ENCODE measurements at regions not wholly inside any gene's neighbourhood (a gene's known extent, or its start where the extent isn't known, plus 50 kb on each side); places are given as distances from the start of the nearest gene placed in this dataset.
"Not testable (repeated sequence)": the region's sequence is repeated elsewhere in the genome, so short reads cannot be mapped to it uniquely, and the experiment has no call there.

DNA sequence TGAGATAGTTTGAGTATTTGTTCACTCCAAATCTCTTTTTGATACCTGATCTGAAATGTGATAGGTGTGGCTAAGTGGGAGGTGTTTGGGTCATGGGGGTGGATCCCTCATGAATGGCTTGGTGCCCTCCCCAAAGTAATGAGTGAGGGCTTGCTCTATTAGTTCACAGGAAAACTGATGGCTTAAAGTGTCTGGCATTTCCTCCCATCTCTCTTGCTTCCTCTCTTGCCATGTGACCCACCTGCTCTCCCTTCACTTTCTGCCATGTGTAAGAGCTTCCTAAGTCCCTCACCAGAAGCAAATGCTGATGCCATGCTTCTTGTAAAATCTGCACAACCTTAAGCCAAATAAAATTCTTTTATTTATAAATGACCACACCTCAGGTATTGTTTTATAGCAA is 61.1 kb downstream of the MAD2L1 start:
- Histone ChIP-seq H3K9ac (ENCODE audit: low read length in 5 of 5) (no peak overlapping the region), H3K27me3 (ENCODE audit: control insufficient read depth in 5 of 5, insufficient read depth in 4 of 5, low read length in 5 of 5) (no peaks in the 10 kb centered on the region), H3K9me3 (ENCODE audit: control insufficient read depth in 5 of 5, low read length in 5 of 5) (no peaks in the 10 kb centered on the region), H3K27ac (ENCODE audit: low read depth, low read length) (no peak overlapping the region), H3K4me1 (ENCODE audit: control insufficient read depth in 5 of 5, insufficient read depth in 5 of 5, low read length in 5 of 5) (no peaks in the 10 kb centered on the region), H3K4me3 (ENCODE audit: low read depth in 1 of 5, low read length in 5 of 5) (no peak overlapping the region), H3K36me3 (ENCODE audit: control insufficient read depth in 5 of 5, insufficient read depth in 5 of 5, low read length in 5 of 5) (no peaks in the 10 kb centered on the region)

DNA sequence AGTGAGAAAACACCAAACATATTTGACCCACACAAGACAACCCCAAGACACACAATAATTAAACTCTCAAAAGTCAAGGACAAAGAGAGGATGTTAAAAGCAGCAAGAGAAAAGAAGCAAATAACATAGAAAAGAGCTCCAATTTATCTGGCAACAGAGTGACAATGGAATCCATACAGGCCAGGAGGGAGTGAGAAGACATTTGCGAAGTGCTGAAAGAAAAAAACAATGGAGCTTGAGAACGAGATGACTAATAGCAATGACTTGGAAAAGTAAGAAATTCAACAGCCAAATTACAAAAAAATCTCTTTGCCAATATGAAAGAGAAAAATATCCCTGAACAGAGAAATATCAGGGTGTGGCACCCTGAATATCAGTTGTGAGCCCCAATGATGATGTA is 61.6 kb downstream of the MAD2L1 start:
- Histone ChIP-seq H3K27ac (ENCODE audit: low read depth, low read length) (no peak overlapping the region), H3K9ac (ENCODE audit: low read length in 5 of 5) (no peak overlapping the region), H3K27me3 (ENCODE audit: control insufficient read depth in 5 of 5, insufficient read depth in 4 of 5, low read length in 5 of 5) (no peaks in the 10 kb centered on the region), H3K4me3 (ENCODE audit: low read depth in 1 of 5, low read length in 5 of 5) (no peak overlapping the region), H3K4me1 (ENCODE audit: control insufficient read depth in 5 of 5, insufficient read depth in 5 of 5, low read length in 5 of 5) (no peaks in the 10 kb centered on the region), H3K36me3 (ENCODE audit: control insufficient read depth in 5 of 5, insufficient read depth in 5 of 5, low read length in 5 of 5) (no peaks in the 10 kb centered on the region), H3K9me3 (ENCODE audit: control insufficient read depth in 5 of 5, low read length in 5 of 5) (no peaks in the 10 kb centered on the region)

DNA sequence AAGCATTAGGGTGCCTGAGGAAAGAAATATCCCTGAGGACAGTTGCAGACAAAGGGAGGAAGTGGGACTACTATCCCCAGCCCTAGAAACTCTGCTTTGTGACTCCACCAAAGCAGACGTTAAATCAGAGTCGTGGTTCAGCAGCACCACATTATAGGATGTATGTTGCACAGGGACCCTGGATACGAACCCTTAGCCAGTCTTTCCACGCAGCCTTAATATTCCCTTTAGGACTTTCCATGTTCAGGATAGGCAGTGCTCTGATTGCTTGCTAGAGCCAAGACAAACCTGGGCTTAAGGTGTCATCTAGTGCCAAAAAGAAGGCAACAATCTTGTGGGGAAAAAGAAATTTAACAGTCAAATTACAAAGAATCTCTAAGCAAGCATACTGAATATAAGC is 62.6 kb downstream of the MAD2L1 start:
- Histone ChIP-seq H3K9ac (ENCODE audit: low read length in 5 of 5) (no peak overlapping the region), H3K4me1 (ENCODE audit: control insufficient read depth in 5 of 5, insufficient read depth in 5 of 5, low read length in 5 of 5) (no peaks in the 10 kb centered on the region), H3K27ac (ENCODE audit: low read depth, low read length) (no peak overlapping the region), H3K9me3 (ENCODE audit: control insufficient read depth in 5 of 5, low read length in 5 of 5) (no peaks in the 10 kb centered on the region), H3K27me3 (ENCODE audit: control insufficient read depth in 5 of 5, insufficient read depth in 4 of 5, low read length in 5 of 5) (no peaks in the 10 kb centered on the region), H3K4me3 (ENCODE audit: low read depth in 1 of 5, low read length in 5 of 5) (no peak overlapping the region), H3K36me3 (ENCODE audit: control insufficient read depth in 5 of 5, insufficient read depth in 5 of 5, low read length in 5 of 5) (no peaks in the 10 kb centered on the region)

DNA sequence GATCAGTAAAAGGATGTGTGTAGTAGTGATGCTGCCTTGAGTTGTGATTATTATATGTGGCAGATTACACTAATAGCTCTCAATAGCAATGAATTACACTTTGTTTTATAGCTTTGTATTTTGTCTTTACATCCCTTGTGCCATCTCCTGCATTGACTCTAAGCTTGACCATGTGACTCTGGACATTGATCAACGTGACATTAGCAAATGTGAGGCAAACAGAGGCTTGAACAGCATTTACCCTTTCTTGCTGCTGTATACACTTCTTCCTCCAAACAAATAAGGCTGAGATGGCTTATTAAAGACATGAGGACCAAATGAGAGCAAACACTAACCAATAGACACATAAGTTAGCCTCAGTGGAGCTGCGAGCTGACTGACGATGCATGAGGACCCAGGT is 63.5 kb downstream of the MAD2L1 start:
- Histone ChIP-seq H3K27ac (ENCODE audit: low read depth, low read length) (no peak overlapping the region), H3K4me1 (ENCODE audit: control insufficient read depth in 5 of 5, insufficient read depth in 5 of 5, low read length in 5 of 5) (no peaks in the 10 kb centered on the region), H3K4me3 (ENCODE audit: low read depth in 1 of 5, low read length in 5 of 5) (no peak overlapping the region), H3K27me3 (ENCODE audit: control insufficient read depth in 5 of 5, insufficient read depth in 4 of 5, low read length in 5 of 5) (no peaks in the 10 kb centered on the region), H3K36me3 (ENCODE audit: control insufficient read depth in 5 of 5, insufficient read depth in 5 of 5, low read length in 5 of 5) (no peaks in the 10 kb centered on the region), H3K9ac (ENCODE audit: low read length in 5 of 5) (no peak overlapping the region), H3K9me3 (ENCODE audit: control insufficient read depth in 5 of 5, low read length in 5 of 5) (no peaks in the 10 kb centered on the region)

DNA sequence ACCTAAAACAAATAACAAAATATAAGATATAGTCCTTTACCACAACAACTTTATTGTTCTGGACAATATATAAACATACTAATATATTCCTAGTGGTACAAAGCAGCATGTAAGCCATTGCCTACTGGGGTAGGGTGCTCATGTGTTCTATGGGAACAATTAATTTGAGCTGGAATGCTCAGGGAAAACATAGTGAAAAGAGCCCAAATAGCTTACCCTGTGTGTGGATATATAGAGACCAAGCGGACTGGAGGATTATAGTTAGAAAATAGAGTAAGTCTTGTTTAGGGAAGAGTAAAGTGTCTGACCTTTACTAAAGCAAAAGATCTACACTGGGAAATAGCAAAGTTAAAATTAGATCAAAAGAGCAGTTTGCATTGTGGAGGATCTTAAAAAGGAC is 64.8 kb downstream of the MAD2L1 start:
- H3K4me3 ChIP-seq (ENCODE audit: low read depth in 1 of 5, low read length in 5 of 5), result no peak overlapping the region
- no peaks in the 10 kb centered on the region for H3K36me3 ChIP-seq (ENCODE audit: control insufficient read depth in 5 of 5, insufficient read depth in 5 of 5, low read length in 5 of 5)
- no peak overlapping the region for H3K9ac ChIP-seq (ENCODE audit: low read length in 5 of 5)
- H3K9me3 ChIP-seq (ENCODE audit: control insufficient read depth in 5 of 5, low read length in 5 of 5), result no peaks in the 10 kb centered on the region
- no peaks in the 10 kb centered on the region for H3K27me3 ChIP-seq (ENCODE audit: control insufficient read depth in 5 of 5, insufficient read depth in 4 of 5, low read length in 5 of 5)
- no peaks in the 10 kb centered on the region for H3K4me1 ChIP-seq (ENCODE audit: control insufficient read depth in 5 of 5, insufficient read depth in 5 of 5, low read length in 5 of 5)
- no peak overlapping the region for H3K27ac ChIP-seq (ENCODE audit: low read depth, low read length)

DNA sequence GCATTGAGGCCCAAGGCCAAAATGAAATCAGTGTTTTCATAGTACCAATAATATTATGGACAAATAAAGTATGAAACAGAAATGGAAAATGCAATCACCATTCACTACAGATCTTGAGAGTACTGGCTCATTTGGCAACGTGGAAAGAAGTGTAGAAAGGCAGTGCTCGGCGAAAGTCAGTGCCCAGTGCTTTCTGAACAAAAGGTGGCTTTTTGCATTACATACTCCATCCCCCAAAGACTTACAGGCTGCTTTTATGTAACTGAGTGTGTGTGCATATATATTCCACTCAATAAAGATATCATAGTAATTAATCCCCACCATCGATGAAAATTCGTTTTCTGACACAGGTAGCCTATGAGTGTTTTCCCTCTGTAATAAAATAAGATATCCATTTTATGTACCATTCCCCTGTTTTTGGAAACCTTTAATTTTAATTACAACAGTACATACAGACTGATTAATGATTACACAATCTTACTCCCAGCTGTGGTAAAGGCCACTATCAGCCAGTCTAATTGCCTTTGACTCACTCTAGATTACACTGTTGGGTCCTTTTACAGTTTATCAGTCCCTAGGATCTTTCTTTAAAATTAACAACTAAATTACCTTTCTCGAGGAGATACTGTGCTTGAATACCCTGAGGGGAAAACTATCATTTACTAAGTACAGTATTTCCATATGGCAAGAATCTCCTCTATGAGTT is 65.9 kb downstream of the MAD2L1 start:
- Histone ChIP-seq H3K27ac (ENCODE audit: low read depth, low read length) (no peak overlapping the region), H3K36me3 (ENCODE audit: control insufficient read depth in 5 of 5, insufficient read depth in 5 of 5, low read length in 5 of 5) (no peaks in the 10 kb centered on the region), H3K4me3 (ENCODE audit: low read depth in 1 of 5, low read length in 5 of 5) (no peak overlapping the region), H3K4me1 (ENCODE audit: control insufficient read depth in 5 of 5, insufficient read depth in 5 of 5, low read length in 5 of 5) (no peaks in the 10 kb centered on the region), H3K9me3 (ENCODE audit: control insufficient read depth in 5 of 5, low read length in 5 of 5) (no peaks in the 10 kb centered on the region), H3K27me3 (ENCODE audit: control insufficient read depth in 5 of 5, insufficient read depth in 4 of 5, low read length in 5 of 5) (no peaks in the 10 kb centered on the region), H3K9ac (ENCODE audit: low read length in 5 of 5) (no peak overlapping the region)

DNA sequence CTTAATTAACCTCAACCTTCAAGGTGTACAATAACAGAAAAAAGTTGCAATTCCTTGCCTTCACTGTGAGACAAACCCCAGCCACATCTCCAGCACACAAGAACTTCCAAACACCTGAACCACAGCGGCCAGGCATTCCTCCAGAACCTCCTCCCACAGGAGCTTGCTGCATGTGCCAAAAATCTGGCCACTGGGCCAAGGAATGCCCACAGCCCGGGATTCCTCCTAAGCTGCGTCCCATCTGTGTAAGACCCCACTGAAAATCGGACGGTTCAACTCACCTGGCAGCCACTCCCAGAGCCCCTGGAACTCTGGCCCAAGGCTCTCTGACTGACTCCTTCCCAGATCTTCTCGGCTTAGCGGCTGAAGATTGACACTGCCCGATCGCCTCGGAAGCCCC is 70.6 kb downstream of the MAD2L1 start:
- not testable (repeated sequence) for H3K36me3 ChIP-seq (ENCODE audit: control insufficient read depth in 5 of 5, insufficient read depth in 5 of 5, low read length in 5 of 5); H3K9ac ChIP-seq (ENCODE audit: low read length in 5 of 5); H3K4me3 ChIP-seq (ENCODE audit: low read depth in 1 of 5, low read length in 5 of 5); H3K27me3 ChIP-seq (ENCODE audit: control insufficient read depth in 5 of 5, insufficient read depth in 4 of 5, low read length in 5 of 5); H3K9me3 ChIP-seq (ENCODE audit: control insufficient read depth in 5 of 5, low read length in 5 of 5); H3K27ac ChIP-seq (ENCODE audit: low read depth, low read length); H3K4me1 ChIP-seq (ENCODE audit: control insufficient read depth in 5 of 5, insufficient read depth in 5 of 5, low read length in 5 of 5)

DNA sequence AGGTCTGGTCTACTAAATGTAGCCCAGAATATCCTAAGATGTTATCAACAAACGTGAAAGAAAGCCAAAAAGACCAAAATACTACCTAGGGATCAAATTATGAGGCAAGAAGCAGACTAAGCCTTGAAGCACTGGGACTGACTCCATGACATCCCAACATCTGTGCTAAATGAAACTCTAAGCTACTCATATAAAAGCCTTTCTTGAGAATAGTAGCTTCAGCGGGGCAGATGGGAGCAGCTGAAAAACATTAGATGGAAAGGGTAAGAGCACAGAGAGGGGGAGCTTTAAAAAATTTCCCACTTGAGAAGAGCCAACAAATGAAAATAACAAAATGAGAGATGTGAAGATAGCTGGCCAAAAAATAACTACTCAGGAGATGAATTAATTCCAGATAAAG is 81.7 kb downstream of the MAD2L1 start:
- Histone ChIP-seq H3K9ac (ENCODE audit: low read length in 5 of 5) (no peak overlapping the region), H3K27ac (ENCODE audit: low read depth, low read length) (no peak overlapping the region)

DNA sequence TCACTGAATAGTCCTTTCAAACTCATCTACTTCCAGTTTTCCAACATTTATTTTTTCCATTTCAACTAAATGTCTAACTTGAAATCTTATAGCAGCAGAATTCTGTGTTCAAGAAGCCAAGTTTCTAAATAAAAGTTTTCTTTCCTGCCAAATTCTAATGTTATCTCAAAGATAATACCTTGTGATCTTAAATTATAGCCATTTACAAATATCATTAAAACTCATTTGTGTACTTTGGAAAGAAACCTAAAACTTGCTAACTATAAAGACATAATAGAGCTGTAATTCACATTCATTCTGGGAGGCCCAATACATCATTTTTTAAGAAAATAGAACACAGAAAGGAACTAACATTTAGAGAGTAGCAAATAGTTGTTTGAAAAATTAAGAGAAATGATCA is 83.9 kb downstream of the MAD2L1 start:
- H3K9me3 ChIP-seq (ENCODE audit: control insufficient read depth in 5 of 5, low read length in 5 of 5), result no peaks in the 10 kb centered on the region
- no peaks in the 10 kb centered on the region for H3K4me1 ChIP-seq (ENCODE audit: control insufficient read depth in 5 of 5, insufficient read depth in 5 of 5, low read length in 5 of 5)
- no peaks in the 10 kb centered on the region for H3K36me3 ChIP-seq (ENCODE audit: control insufficient read depth in 5 of 5, insufficient read depth in 5 of 5, low read length in 5 of 5)
- no peak overlapping the region for H3K9ac ChIP-seq (ENCODE audit: low read length in 5 of 5)
- no peaks in the 10 kb centered on the region for H3K27me3 ChIP-seq (ENCODE audit: control insufficient read depth in 5 of 5, insufficient read depth in 4 of 5, low read length in 5 of 5)
- H3K27ac ChIP-seq (ENCODE audit: low read depth, low read length), result no peak overlapping the region
- H3K4me3 ChIP-seq (ENCODE audit: low read depth in 1 of 5, low read length in 5 of 5), result no peak overlapping the region

More for the DNA sequence above, 81.7 kb downstream of the MAD2L1 start:
- no peaks in the 10 kb centered on the region for H3K36me3 ChIP-seq (ENCODE audit: control insufficient read depth in 5 of 5, insufficient read depth in 5 of 5, low read length in 5 of 5)
- H3K4me3 ChIP-seq (ENCODE audit: low read depth in 1 of 5, low read length in 5 of 5), result no peak overlapping the region
- H3K4me1 ChIP-seq (ENCODE audit: control insufficient read depth in 5 of 5, insufficient read depth in 5 of 5, low read length in 5 of 5), result no peaks in the 10 kb centered on the region
- no peaks in the 10 kb centered on the region for H3K27me3 ChIP-seq (ENCODE audit: control insufficient read depth in 5 of 5, insufficient read depth in 4 of 5, low read length in 5 of 5)
- H3K9me3 ChIP-seq (ENCODE audit: control insufficient read depth in 5 of 5, low read length in 5 of 5), result peaks cover 0 to 3% (median 0%) of the 10 kb centered on the region in 5 donors

DNA sequence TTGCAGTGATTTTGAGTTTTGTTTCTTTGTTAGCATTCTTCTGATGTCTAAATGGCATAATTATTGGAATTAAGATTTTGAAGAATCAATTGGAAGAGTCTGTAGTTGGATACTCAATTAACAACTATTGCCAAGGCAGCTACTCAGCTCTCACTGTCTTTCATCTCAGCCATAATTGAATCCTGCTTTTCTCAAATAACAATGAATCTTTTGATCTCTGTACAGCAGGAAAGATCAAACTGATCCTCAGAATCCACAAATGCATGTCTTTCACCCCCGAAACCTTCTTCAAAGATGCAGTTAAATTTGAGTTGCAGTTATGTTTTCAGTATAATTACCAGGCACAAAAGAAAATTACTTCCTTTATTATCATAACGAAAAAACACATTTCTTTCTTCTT is 86.2 kb downstream of the MAD2L1 start:
- H3K27me3 ChIP-seq (ENCODE audit: control insufficient read depth in 5 of 5, insufficient read depth in 4 of 5, low read length in 5 of 5), result no peaks in the 10 kb centered on the region
- no peaks in the 10 kb centered on the region for H3K9me3 ChIP-seq (ENCODE audit: control insufficient read depth in 5 of 5, low read length in 5 of 5)
- H3K36me3 ChIP-seq (ENCODE audit: control insufficient read depth in 5 of 5, insufficient read depth in 5 of 5, low read length in 5 of 5), result no peaks in the 10 kb centered on the region
- H3K27ac ChIP-seq (ENCODE audit: low read depth, low read length), result no peak overlapping the region
- H3K4me1 ChIP-seq (ENCODE audit: control insufficient read depth in 5 of 5, insufficient read depth in 5 of 5, low read length in 5 of 5), result no peaks in the 10 kb centered on the region
- H3K9ac ChIP-seq (ENCODE audit: low read length in 5 of 5), result no peak overlapping the region
- no peak overlapping the region for H3K4me3 ChIP-seq (ENCODE audit: low read depth in 1 of 5, low read length in 5 of 5)

All from subcutaneous abdominal adipose tissue (tissue), 5 donors.